ENCODE measurements at regions not wholly inside any gene's neighbourhood (a gene's known extent, or its start where the extent isn't known, plus 50 kb on each side); places are given as distances from the start of the nearest gene placed in this dataset.

- Histone ChIP-seq H3K9me1 (replicated peaks; ENCODE audit: control insufficient read depth, extremely low read depth, insufficient read depth, low read length) (no peaks in the 10 kb centered on the region), H3K36me3 (ENCODE audit: control insufficient read depth in 2 of 2, extremely low read depth in 1 of 2, insufficient read depth in 2 of 2, low read length in 2 of 2) (no peaks in the 10 kb centered on the region), H3K79me2 (ENCODE audit: control insufficient read depth, insufficient read depth, low read length) (no peaks in the 10 kb centered on the region), H3K9ac (replicated peaks; ENCODE audit: extremely low read depth, insufficient read depth, low read length) (no peak overlapping the region), H3K4me3 (replicated peaks in 1 of 3; ENCODE audit: insufficient read depth in 1 of 3, low read depth in 1 of 3, low read length in 3 of 3) (no peak overlapping the region), H3K27ac (ENCODE audit: insufficient read depth, low read depth, low read length) (no peak overlapping the region), H4K20me1 (replicated peaks; ENCODE audit: control insufficient read depth, extremely low read depth, insufficient read depth, low read length) (no peaks in the 10 kb centered on the region), H3K4me2 (ENCODE audit: insufficient read depth, low read length) (no peak overlapping the region), H3K27me3 (ENCODE audit: control insufficient read depth in 2 of 2, insufficient read depth in 2 of 2, low read length in 2 of 2) (peaks cover 0 to 5% of the 10 kb centered on the region in 2 experiments), H3K4me1 (ENCODE audit: control insufficient read depth, extremely low read depth, insufficient read depth, low read length) (no peaks in the 10 kb centered on the region), H3K9me3 (replicated peaks; ENCODE audit: control insufficient read depth, insufficient read depth, low read length) (no peaks in the 10 kb centered on the region), H2AFZ (ENCODE audit: low read depth, low read length) (no peak overlapping the region)
- CTCF ChIA-PET, result no interaction called here
- intact Hi-C loops (cut with micrococcal nuclease) (no loop called here), dilution Hi-C loops (cut with MboI; ENCODE audit: extremely low pct_ligation_motif_present, low sequenced_read_pairs) (no loop called here)
- no peak for DNase-seq (ENCODE audit: low read depth, low spot score)
- POLR2A ChIA-PET, result no interaction called here
- no peak for TF ChIP-seq JUN (IDR thresholded peaks at IDR 0.05; ENCODE audit: borderline replicate concordance, insufficient read depth, insufficient read length, low read depth)
- no peak for TF ChIP-seq CTCF (IDR thresholded peaks at IDR 0.05; ENCODE audit: extremely low read depth in 1 of 2, insufficient read depth in 1 of 2, low read depth in 1 of 2, low read length in 2 of 2)
- TF ChIP-seq MYC (IDR thresholded peaks at IDR 0.05; ENCODE audit: low read depth, low read length), result no peak
- TF ChIP-seq, protein P1, sequence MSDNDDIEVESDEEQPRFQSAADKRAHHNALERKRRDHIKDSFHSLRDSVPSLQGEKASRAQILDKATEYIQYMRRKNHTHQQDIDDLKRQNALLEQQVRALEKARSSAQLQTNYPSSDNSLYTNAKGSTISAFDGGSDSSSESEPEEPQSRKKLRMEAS (IDR thresholded peaks at IDR 0.05; ENCODE audit: insufficient read depth, insufficient read length), result no peak
- no peak for TF ChIP-seq EZH2 (IDR thresholded peaks at IDR 0.05; ENCODE audit: borderline replicate concordance, low read depth, low read length, severe bottlenecking)
- FAIRE-seq, result no peak
- BruUV-seq (replicated peaks), result no TSS peak
Observed at GRCh38 chr3:16004812-16005211, 169.7 kb upstream of the GALNT15 start.

- FAIRE-seq (no peak), DNase-seq (ENCODE audit: low read depth, low spot score) (no peak)
- Histone ChIP-seq H3K9ac (replicated peaks; ENCODE audit: extremely low read depth, insufficient read depth, low read length) (no peak overlapping the region), H3K79me2 (ENCODE audit: control insufficient read depth, insufficient read depth, low read length) (no peaks in the 10 kb centered on the region), H3K4me2 (ENCODE audit: insufficient read depth, low read length) (no peak overlapping the region), H3K4me3 (replicated peaks in 1 of 3; ENCODE audit: insufficient read depth in 1 of 3, low read depth in 1 of 3, low read length in 3 of 3) (no peak overlapping the region), H3K27me3 (ENCODE audit: control insufficient read depth in 2 of 2, insufficient read depth in 2 of 2, low read length in 2 of 2) (peaks cover 0 to 5% of the 10 kb centered on the region in 2 experiments), H3K27ac (ENCODE audit: insufficient read depth, low read depth, low read length) (no peak overlapping the region), H4K20me1 (replicated peaks; ENCODE audit: control insufficient read depth, extremely low read depth, insufficient read depth, low read length) (no peaks in the 10 kb centered on the region), H3K36me3 (ENCODE audit: control insufficient read depth in 2 of 2, extremely low read depth in 1 of 2, insufficient read depth in 2 of 2, low read length in 2 of 2) (no peaks in the 10 kb centered on the region), H3K9me1 (replicated peaks; ENCODE audit: control insufficient read depth, extremely low read depth, insufficient read depth, low read length) (no peaks in the 10 kb centered on the region), H3K4me1 (ENCODE audit: control insufficient read depth, extremely low read depth, insufficient read depth, low read length) (peaks cover 8% of the 10 kb centered on the region), H3K9me3 (replicated peaks; ENCODE audit: control insufficient read depth, insufficient read depth, low read length) (no peaks in the 10 kb centered on the region), H2AFZ (ENCODE audit: low read depth, low read length) (no peak overlapping the region)
- dilution Hi-C loops (cut with MboI; ENCODE audit: extremely low pct_ligation_motif_present, low sequenced_read_pairs), result no loop called here
- ChIA-PET CTCF (no interaction called here), POLR2A (no interaction called here)
- no peak for TF ChIP-seq CTCF (IDR thresholded peaks at IDR 0.05; ENCODE audit: extremely low read depth in 1 of 2, insufficient read depth in 1 of 2, low read depth in 1 of 2, low read length in 2 of 2)
- TF ChIP-seq, protein P1 (IDR thresholded peaks at IDR 0.05; ENCODE audit: insufficient read depth, insufficient read length), result no peak
- no peak for TF ChIP-seq FOS (IDR thresholded peaks at IDR 0.05; ENCODE audit: borderline replicate concordance, insufficient read depth, low read length)
- no peak for TF ChIP-seq JUN (IDR thresholded peaks at IDR 0.05; ENCODE audit: borderline replicate concordance, insufficient read depth, insufficient read length, low read depth)
- TF ChIP-seq MYC (IDR thresholded peaks at IDR 0.05; ENCODE audit: low read depth, low read length), result no peak
- no peak for TF ChIP-seq POLR2A (IDR thresholded peaks at IDR 0.05; ENCODE audit: low read depth, low read length)
- TF ChIP-seq GATA2 (IDR thresholded peaks at IDR 0.05; ENCODE audit: insufficient read depth, insufficient read length, low read depth, low read length), result no peak
- no peak for TF ChIP-seq POLR2AphosphoS5 (IDR thresholded peaks at IDR 0.05; ENCODE audit: insufficient read depth, low read depth, low read length)
- no peak for TF ChIP-seq EZH2 (IDR thresholded peaks at IDR 0.05; ENCODE audit: borderline replicate concordance, low read depth, low read length, severe bottlenecking)
- intact Hi-C loops (cut with micrococcal nuclease), result no loop called here
- BruUV-seq (replicated peaks), result no TSS peak
Observed at GRCh38 chr3:16011376-16011775, 163.1 kb upstream of the GALNT15 start.

Data from endothelial cell of umbilical vein (primary cell).